ENCODE measurements at regions not wholly inside any gene's neighbourhood (a gene's known extent, or its start where the extent isn't known, plus 50 kb on each side); places are given as distances from the start of the nearest gene placed in this dataset.
"Not testable (repeated sequence)": the region's sequence is repeated elsewhere in the genome, so short reads cannot be mapped to it uniquely, and the experiment has no call there.

GRCh38 chr7:123323689-123324088, 123.9 kb upstream of the SLC13A1 start:
- no peak for DNase-seq (ENCODE audit: low spot score)

GRCh38 chr7:123321578-123321977, 121.8 kb upstream of the SLC13A1 start:
- DNase-seq (ENCODE audit: low spot score) = not testable (repeated sequence)

GRCh38 chr7:123319911-123320310, 120.1 kb upstream of the SLC13A1 start:
- no peak for DNase-seq (ENCODE audit: low spot score)

GRCh38 chr7:123314886-123315285, 115.1 kb upstream of the SLC13A1 start:
- DNase-seq (ENCODE audit: low spot score) = no peak

GRCh38 chr7:123308254-123308951, 108.6 kb upstream of the SLC13A1 start:
- DNase-seq (ENCODE audit: low spot score) = no peak

- no peak for DNase-seq (ENCODE audit: low spot score)
These were observed 106.1 kb upstream of the SLC13A1 start for GRCh38 chr7:123305840-123306375.

GRCh38 chr7:123303926-123304325, 104.2 kb upstream of the SLC13A1 start:
- DNase-seq (ENCODE audit: low spot score) = no peak

GRCh38 chr7:123296965-123297364, 97.2 kb upstream of the SLC13A1 start:
- DNase-seq (ENCODE audit: low spot score) = no peak

GRCh38 chr7:123293710-123294109, 93.9 kb upstream of the SLC13A1 start:
- no peak for DNase-seq (ENCODE audit: low spot score)

- no peak for DNase-seq (ENCODE audit: low spot score)
These were observed 92.5 kb upstream of the SLC13A1 start for GRCh38 chr7:123292227-123292626.

GRCh38 chr7:123289200-123289599, 89.4 kb upstream of the SLC13A1 start:
- DNase-seq (ENCODE audit: low spot score) = no peak

GRCh38 chr7:123285076-123285700, 85.4 kb upstream of the SLC13A1 start:
- no peak for DNase-seq (ENCODE audit: low spot score)

- DNase-seq (ENCODE audit: low spot score) = no peak
These were observed 83.6 kb upstream of the SLC13A1 start for GRCh38 chr7:123283373-123283772.

- no peak for DNase-seq (ENCODE audit: low spot score)
These were observed 82.4 kb upstream of the SLC13A1 start for GRCh38 chr7:123282181-123282580.

- no peak for DNase-seq (ENCODE audit: low spot score)
These were observed 80.2 kb upstream of the SLC13A1 start for GRCh38 chr7:123279949-123280348.

GRCh38 chr7:123275036-123275753, 75.4 kb upstream of the SLC13A1 start:
- DNase-seq (ENCODE audit: low spot score) = no peak

GRCh38 chr7:123273185-123273584, 73.4 kb upstream of the SLC13A1 start:
- DNase-seq (ENCODE audit: low spot score) = no peak

GRCh38 chr7:123271856-123272255, 72.1 kb upstream of the SLC13A1 start:
- no peak for DNase-seq (ENCODE audit: low spot score)

- no peak for DNase-seq (ENCODE audit: low spot score)
These were observed 71.5 kb upstream of the SLC13A1 start for GRCh38 chr7:123271231-123271630.

- DNase-seq (ENCODE audit: low spot score) = no peak
These were observed 70.8 kb upstream of the SLC13A1 start for GRCh38 chr7:123270570-123270969.

GRCh38 chr7:123265853-123266252, 66.1 kb upstream of the SLC13A1 start:
- DNase-seq (ENCODE audit: low spot score) = no peak

- DNase-seq (ENCODE audit: low spot score) = not testable (repeated sequence)
These were observed 65.1 kb upstream of the SLC13A1 start for GRCh38 chr7:123264820-123265219.

GRCh38 chr7:123260428-123260960, 60.7 kb upstream of the SLC13A1 start:
- no peak for DNase-seq (ENCODE audit: low spot score)
